ENCODE measurements at regions not wholly inside any gene's neighbourhood (a gene's known extent, or its start where the extent isn't known, plus 50 kb on each side); places are given as distances from the start of the nearest gene placed in this dataset.

DNA sequence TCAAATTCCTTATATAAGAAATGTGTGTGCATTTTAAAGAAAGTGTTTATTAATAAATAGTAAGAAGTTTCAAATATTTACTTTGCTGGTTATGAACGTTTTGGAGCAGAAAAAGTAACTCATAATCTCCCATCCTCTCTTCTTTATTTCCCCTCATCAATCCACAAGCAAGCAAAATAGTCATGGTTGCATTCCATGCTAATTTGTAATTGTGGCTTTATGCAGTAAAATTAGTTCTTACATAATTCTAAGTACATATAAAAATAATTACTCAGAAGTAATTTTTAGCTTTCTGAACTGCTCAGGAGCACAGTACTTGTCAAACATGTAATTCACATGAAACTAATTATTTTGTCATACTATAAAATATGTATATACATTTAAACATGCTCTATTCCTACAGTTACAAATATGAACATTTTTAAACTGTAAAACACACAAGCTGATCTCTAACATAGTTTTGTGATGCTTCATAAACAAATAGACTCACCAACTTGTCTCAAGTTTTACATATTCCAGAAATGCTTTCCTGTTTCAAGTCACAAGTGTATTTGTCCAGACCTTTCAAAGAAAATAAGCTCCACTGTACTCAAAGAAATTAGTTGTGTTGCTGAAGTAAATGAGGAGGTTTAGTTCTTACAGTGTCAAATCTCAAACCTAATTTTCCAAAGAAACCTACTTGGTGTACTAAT lies 218.9 kb downstream of the PABPC4L start:
- TF ChIP-seq, protein P1, sequence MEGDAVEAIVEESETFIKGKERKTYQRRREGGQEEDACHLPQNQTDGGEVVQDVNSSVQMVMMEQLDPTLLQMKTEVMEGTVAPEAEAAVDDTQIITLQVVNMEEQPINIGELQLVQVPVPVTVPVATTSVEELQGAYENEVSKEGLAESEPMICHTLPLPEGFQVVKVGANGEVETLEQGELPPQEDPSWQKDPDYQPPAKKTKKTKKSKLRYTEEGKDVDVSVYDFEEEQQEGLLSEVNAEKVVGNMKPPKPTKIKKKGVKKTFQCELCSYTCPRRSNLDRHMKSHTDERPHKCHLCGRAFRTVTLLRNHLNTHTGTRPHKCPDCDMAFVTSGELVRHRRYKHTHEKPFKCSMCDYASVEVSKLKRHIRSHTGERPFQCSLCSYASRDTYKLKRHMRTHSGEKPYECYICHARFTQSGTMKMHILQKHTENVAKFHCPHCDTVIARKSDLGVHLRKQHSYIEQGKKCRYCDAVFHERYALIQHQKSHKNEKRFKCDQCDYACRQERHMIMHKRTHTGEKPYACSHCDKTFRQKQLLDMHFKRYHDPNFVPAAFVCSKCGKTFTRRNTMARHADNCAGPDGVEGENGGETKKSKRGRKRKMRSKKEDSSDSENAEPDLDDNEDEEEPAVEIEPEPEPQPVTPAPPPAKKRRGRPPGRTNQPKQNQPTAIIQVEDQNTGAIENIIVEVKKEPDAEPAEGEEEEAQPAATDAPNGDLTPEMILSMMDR (IDR thresholded peaks at IDR 0.05 in 4 of 5, conservative IDR thresholded peaks at IDR 0.05 in 1 of 5): no peak
- no peak for TF ChIP-seq POLR2A (IDR thresholded peaks at IDR 0.05)
